ENCODE measurements at regions not wholly inside any gene's neighbourhood (a gene's known extent, or its start where the extent isn't known, plus 50 kb on each side); places are given as distances from the start of the nearest gene placed in this dataset.

DNA sequence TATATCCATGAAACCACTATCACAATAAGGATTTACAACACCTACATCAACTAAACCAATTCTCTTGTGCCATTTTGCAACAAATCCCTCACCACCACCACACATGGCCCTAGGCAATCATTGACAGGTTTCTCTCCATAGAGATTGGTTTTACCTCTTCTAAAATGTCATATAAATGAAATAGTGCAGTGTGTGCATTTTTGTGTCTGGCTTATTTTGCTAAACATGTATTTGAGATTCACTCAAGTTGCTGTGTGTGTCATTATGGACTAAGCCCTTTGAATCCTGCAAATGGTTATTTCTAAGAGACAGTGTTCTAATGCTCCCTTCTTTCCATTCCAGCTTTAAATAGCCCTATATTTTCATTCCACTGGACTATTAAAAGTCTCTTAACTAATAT, 179.7 kb upstream of the LRRC7 start:
- DNase-seq: no peak

DNA sequence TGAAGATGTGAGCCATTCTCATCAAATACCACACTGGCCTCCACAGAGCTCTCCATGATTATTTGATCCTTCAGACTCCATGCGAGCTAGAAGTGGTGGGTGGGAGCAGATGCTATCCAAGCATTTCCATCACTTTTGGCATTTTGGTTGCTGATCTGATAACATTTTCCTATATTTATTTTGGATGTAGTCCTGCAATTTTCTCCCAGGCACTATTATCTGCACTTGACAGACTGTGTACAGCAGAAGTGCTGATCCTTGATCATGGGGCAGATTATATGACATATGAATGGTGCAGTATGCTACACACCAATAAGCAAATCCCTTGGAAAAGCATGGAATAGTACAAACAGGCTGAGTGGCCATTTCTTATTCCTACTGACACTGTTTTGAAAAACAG, 167.6 kb upstream of the LRRC7 start:
- DNase-seq: no peak

DNA sequence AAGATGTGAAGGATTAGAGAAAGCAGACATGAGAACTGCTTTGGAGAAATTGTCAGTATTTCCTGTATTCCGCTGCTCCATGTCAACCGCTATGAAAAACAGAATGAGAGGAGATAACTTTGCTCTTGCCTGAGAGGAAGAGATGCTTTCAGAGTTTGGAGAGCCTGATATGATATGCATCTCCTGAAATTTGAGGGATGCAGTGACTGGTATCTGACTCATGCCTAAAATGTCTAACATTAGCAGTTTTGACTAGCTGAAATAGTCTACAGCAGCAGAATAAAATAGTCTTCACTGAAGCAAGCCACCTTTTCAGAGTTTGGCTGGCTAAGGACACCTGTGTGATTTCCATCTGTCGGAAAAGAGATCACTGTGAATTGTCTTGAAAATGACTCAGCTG, 165.8 kb upstream of the LRRC7 start:
- no peak for DNase-seq

- no peak for DNase-seq
Measured at GRCh38 chr1:69403756-69404320, 163.9 kb upstream of the LRRC7 start.

DNA sequence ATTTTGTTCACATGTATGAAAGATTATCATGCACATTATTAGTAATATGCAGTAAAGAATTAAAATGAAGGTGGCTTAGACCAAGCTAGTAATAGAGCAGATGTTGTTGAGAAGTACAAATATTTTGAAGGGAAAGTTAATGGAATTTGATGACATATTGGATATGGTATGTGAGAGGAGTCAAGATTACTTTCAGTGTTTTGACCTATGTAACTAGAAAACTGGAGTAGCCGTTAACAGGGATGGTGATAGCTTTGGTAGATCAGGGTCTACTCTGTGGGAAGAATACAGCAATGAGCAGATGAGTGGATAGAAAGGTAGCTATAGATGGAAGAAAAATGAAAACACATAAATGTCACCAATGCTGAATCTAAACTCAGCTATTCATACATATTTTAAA, 163.2 kb upstream of the LRRC7 start:
- no peak for DNase-seq

- DNase-seq: no peak
Measured at GRCh38 chr1:69406244-69406643, 161.5 kb upstream of the LRRC7 start.

GRCh38 chr1:69409731-69410456, 157.8 kb upstream of the LRRC7 start:
- no peak for DNase-seq

DNA sequence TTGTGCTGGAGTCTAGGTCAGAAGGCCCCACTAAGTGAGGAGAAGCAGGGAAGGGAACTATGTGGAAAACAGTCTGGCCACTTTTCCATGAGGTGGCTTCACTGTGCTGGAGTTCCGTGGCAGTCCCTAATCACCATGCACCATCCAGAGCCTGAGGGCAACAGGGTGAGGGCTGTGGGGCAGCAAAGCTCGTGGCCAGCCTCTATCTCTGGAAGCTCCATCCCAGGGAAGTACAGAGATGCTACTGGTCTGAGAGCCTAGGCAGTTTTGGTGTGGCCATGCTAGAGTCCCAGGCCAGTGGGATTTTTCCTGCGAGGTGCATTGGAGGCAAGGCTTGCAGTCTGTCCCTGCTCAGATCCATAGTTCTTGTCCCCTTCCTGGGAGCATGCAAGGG, 157.3 kb upstream of the LRRC7 start:
- no peak for DNase-seq

DNA sequence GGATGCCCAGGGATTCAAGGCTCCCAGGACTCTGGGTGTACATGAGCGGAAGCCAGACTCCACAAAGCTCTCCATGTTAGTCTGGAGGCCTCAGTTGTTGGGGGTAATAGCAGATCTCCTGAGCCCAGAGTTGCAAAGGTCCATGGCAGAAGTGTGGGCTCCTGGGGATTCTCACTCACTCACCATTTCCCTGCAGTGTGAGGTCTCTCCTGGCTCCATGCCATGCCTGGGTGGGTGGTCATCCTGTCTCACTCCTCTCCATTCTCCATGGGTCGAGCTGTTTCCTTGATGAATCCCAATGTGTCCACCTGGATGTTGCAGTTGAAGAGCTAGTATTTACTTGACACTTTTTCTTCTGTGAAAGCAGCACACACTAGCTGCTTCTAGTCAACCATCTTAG, 156.8 kb upstream of the LRRC7 start:
- DNase-seq: no peak

- no peak for DNase-seq
Measured at GRCh38 chr1:69411617-69412016, 156.1 kb upstream of the LRRC7 start.

GRCh38 chr1:69413129-69413528, 154.6 kb upstream of the LRRC7 start:
- no peak for DNase-seq

- no peak for DNase-seq
Measured at GRCh38 chr1:69414574-69414973, 153.1 kb upstream of the LRRC7 start.

DNA sequence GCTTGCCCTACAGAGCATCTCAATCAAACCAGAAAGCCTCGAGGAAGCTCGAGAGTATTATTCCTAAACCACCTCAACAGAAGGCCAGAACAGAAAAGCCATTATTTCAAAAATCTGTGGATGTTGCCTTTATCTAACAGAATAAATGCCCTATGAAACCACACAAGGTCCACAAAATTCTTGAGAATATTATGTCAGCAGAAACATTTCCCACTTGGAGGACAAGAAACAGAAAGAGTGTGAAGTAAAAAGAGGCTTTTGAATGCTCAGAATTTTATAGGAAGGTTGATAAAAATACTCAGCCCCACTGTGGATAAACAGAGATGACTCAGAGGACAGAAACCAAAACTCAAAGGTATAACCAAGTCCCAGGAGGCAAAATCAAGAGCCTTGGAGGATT, 146.4 kb upstream of the LRRC7 start:
- DNase-seq: no peak

- no peak for DNase-seq
Measured at GRCh38 chr1:69425871-69426270, 141.9 kb upstream of the LRRC7 start.

- no peak for DNase-seq
Measured at GRCh38 chr1:69426401-69426800, 141.3 kb upstream of the LRRC7 start.

DNA sequence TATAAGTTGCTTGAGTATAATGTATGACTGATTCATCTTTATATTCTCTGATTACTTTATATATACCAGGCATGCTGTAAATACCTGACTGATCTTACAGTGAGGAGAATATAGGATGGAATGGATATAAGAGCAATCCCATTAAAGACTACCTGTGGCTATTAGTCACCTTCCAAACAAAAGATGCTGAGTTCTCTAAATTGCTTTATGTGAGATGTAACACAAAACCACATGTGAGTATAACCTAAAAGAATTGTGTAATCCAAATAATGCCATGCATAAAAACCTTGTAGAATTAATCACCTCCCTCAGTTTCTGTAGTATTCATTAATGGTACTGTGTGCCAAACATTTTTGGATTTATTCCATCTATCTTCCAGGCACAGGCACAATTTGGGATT, 134.6 kb upstream of the LRRC7 start:
- no peak for DNase-seq

DNA sequence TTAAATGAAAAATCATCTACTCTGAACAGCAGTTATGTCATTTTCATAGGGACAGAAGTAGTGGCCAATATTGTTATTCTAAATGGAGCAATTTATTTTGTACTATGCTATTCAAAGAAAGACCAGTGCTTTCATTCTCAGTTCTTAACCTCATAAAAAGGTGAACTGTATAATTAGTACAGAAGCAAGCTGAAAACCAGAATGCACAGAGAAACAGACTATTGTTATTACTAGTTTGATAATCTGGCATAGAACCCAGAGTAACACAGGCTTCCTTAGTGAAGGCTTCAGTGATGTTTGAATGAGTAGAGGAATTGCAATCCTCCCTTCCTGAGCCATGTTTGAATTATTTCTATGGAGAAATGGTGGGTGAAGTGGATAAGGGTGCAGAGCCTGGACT, 131.6 kb upstream of the LRRC7 start:
- DNase-seq: no peak

DNA sequence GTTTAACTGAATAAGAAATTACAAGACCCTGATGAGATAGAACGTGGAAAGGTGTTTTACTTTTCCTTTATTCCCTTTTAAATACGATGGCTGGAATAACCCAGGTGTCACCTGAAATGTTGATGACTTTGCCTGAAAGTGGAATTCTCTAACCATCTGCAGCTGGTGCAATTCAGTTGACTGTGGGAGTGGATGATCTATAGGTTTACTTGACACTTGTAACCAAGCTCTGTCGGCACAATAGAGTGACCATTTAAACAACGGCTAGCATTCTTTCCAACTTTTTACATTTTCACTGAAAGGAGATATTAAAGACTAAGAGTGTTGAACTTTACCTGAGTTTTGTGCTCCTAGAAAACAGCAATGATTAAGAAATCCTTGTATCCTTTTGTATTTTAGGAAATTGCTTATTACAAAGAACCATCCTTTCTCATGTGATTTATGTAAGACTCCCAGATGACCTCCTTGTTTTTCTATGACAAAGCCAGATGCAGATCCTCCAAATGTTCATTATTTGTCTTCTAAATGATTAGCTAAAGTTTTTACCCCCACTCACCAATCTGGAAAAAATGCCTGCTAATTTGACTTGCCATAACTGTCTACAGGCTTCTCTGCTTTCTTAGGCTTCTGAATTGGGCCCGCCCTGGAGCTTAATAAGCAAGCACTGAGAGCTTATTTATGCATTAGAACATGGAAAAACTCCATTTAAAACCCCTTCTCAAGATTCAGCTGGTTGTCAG, 129.5 kb upstream of the LRRC7 start:
- DNase-seq: no peak

DNA sequence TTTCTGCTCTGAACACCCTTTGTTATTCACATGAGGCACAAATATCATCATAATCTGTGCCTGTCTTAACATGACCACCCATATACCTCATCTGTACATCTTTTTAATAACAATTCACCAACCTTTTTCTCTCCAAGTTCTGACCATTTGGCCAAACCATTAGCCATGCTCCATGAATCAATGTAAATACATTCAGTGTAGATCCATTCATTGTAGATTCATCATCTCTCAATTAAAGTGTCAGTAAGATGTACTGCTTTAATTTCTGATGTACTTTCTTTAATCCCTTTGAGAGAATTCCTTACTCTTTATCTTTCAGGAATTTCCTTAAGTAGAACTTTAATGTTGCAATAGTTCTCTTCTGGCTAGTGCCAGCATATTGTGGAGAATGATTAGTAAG, 126.2 kb upstream of the LRRC7 start:
- no peak for DNase-seq

DNA sequence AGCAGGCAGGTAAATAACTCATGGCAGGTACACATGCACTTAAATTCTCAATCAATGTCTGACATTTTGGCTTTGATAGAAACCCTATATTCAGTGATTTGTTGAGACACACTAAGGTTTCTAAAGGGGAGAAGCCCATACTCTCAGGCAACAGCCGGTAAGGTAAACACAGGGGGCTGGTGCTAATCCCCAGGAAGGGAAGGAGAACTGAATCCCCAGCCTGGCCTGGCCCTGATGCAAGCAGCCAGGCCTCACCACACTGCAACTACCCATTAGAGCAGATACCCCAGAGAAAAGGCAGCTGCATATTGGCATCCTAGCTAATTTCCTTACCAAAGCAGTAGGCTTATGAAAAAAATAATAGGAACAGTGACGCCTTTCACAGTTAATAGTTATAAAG, 116.5 kb upstream of the LRRC7 start:
- DNase-seq: no peak

DNA sequence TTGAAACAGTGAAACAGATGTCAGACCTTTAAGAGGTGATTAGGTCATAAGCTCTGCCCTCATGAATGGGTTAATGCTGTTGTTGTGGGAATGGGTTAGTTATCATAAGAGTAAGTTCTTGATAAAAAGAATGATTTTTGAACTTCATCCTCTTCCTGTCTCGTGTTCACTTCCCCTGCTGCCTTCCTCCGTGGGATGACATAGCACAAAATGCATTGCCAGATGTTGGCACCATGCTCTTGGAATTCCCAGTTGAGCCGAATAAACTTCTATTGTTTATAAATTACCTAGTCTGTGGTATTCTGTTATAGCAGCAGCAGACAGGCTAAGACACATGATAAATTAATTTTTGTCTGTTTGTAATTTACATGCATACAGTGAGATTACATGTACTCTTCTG, 112.0 kb upstream of the LRRC7 start:
- DNase-seq: no peak

GRCh38 chr1:69459244-69459643, 108.5 kb upstream of the LRRC7 start:
- no peak for DNase-seq

- no peak for DNase-seq
Measured at GRCh38 chr1:69475021-69475420, 92.7 kb upstream of the LRRC7 start.

GRCh38 chr1:69479734-69480133, 88.0 kb upstream of the LRRC7 start:
- DNase-seq: no peak

DNA sequence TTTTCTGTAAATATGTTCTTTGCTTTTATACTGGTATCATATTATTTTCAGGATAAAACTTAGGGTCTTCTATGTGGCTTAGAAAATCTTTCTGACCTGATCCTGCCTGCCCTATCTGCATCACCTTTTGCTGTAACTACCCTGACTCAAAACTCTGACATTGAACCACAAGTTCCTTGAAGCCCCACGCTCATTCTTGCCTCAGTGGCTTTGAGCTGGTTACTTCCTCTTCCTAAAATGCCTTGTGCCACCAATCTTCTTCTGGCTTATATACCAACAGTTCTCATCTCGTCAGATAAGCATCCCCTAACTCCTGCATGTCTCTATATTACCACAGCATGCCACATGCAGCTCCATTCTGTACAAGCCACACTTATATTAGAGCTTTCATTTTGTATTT, 84.5 kb upstream of the LRRC7 start:
- DNase-seq: no peak

All from activated CD4-positive, alpha-beta T cell treated with anti-CD3 and anti-CD28 coated beads, Interleukin-10, Interleukin-2, amounts not matched to agents 100 ng/mL and 50 ng/mL, durations not matched to agents 16 hours and 8 hours (primary cell).